Skeletal muscle tissue (tissue), 3 donors: ENCODE measurements at regions not wholly inside any gene's neighbourhood (a gene's known extent, or its start where the extent isn't known, plus 50 kb on each side); places are given as distances from the start of the nearest gene placed in this dataset.
"Not testable (repeated sequence)": the region's sequence is repeated elsewhere in the genome, so short reads cannot be mapped to it uniquely, and the experiment has no call there.

Experiments used
- H3K27ac ChIP-seq: one replicate; pipeline ENCODE4 v1.7.0; 2013; ENCODE audit warnings: mild to moderate bottlenecking, low read depth, low read length, inconsistent platforms
- H3K27me3 ChIP-seq, 3 donors: one replicate each; pipeline ENCODE4 v1.7.0; 2013; ENCODE audit warnings: low read length in 3 of 3; ENCODE audit not compliant: control insufficient read depth in 3 of 3, insufficient read depth in 3 of 3
- H3K36me3 ChIP-seq, 3 donors: one replicate each; pipeline ENCODE4 v1.7.0; 2013; ENCODE audit warnings: low read length in 3 of 3; ENCODE audit not compliant: control insufficient read depth in 3 of 3, insufficient read depth in 3 of 3
- H3K4me1 ChIP-seq, 3 donors: one replicate each; pipeline ENCODE4 v1.7.0; 2013; ENCODE audit warnings: low read length in 3 of 3, mild to moderate bottlenecking in 3 of 3; ENCODE audit not compliant: control insufficient read depth in 3 of 3, insufficient read depth in 3 of 3
- H3K4me3 ChIP-seq, 3 donors: one replicate each; pipeline ENCODE4 v1.7.0; 2013; ENCODE audit warnings: low read length in 3 of 3
- H3K9ac ChIP-seq, 3 donors: one replicate each; pipeline ENCODE4 v1.7.0; 2013; ENCODE audit warnings: low read length in 3 of 3, mild to moderate bottlenecking in 3 of 3, moderate library complexity in 2 of 3, low read depth in 1 of 3
- H3K9me3 ChIP-seq, 3 donors: one replicate each; pipeline ENCODE4 v1.7.0; 2013; ENCODE audit warnings: low read length in 3 of 3; ENCODE audit not compliant: control insufficient read depth in 3 of 3
- donor health status: Osteomylitis.

- H3K27ac ChIP-seq, result no peak overlapping the region
- no peaks in the 10 kb centered on the region for H3K4me1 ChIP-seq
- H3K4me3 ChIP-seq, result no peak overlapping the region
- H3K9me3 ChIP-seq, result no peaks in the 10 kb centered on the region
- H3K36me3 ChIP-seq, result no peaks in the 10 kb centered on the region
- H3K27me3 ChIP-seq, result no peaks in the 10 kb centered on the region
- no peak overlapping the region for H3K9ac ChIP-seq
Observed at GRCh38 chr3:5874931-5875341, 687.4 kb downstream of the EDEM1 start.

DNA sequence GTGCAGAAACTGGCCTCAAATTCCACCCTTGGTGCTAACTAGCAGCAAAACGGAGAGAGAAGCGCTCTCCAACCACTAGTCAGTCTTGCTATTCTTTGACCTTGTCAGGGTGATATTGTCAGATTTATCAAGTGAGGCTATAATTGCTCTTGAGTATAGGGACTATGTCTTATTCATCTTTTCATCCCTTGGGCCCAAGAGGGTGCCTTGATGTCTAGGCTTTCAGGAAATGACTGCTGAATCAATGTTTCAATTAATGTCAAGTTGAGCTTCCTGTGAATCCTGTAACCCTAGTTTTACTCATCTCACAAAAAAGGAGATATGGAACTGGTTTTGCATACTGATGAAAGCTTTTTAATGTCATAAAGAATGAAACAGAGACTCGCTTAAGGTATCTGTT, 701.3 kb downstream of the EDEM1 start:
- H3K36me3 ChIP-seq, result no peaks in the 10 kb centered on the region

GRCh38 chr3:5889374-5889773, 701.9 kb downstream of the EDEM1 start:
- Histone ChIP-seq H3K27me3 (no peaks in the 10 kb centered on the region), H3K4me3 (no peak overlapping the region), H3K36me3 (no peaks in the 10 kb centered on the region), H3K9ac (no peak overlapping the region), H3K9me3 (no peaks in the 10 kb centered on the region), H3K27ac (no peak overlapping the region), H3K4me1 (no peaks in the 10 kb centered on the region)

More for the DNA sequence above, 701.3 kb downstream of the EDEM1 start:
- Histone ChIP-seq H3K9ac (no peak overlapping the region), H3K4me1 (no peaks in the 10 kb centered on the region), H3K27ac (no peak overlapping the region), H3K4me3 (no peak overlapping the region), H3K27me3 (no peaks in the 10 kb centered on the region), H3K9me3 (no peaks in the 10 kb centered on the region)

GRCh38 chr3:5891711-5892110, 704.2 kb downstream of the EDEM1 start:
- Histone ChIP-seq H3K4me1 (no peaks in the 10 kb centered on the region), H3K9ac (no peak overlapping the region), H3K9me3 (no peaks in the 10 kb centered on the region), H3K36me3 (no peaks in the 10 kb centered on the region), H3K4me3 (no peak overlapping the region), H3K27ac (no peak overlapping the region), H3K27me3 (no peaks in the 10 kb centered on the region)

GRCh38 chr3:5898106-5898505, 710.6 kb downstream of the EDEM1 start:
- no peaks in the 10 kb centered on the region for H3K4me1 ChIP-seq
- no peak overlapping the region for H3K9ac ChIP-seq
- no peak overlapping the region for H3K4me3 ChIP-seq
- H3K9me3 ChIP-seq, result no peaks in the 10 kb centered on the region
- H3K36me3 ChIP-seq, result no peaks in the 10 kb centered on the region
- H3K27ac ChIP-seq, result no peak overlapping the region
- H3K27me3 ChIP-seq, result no peaks in the 10 kb centered on the region

DNA sequence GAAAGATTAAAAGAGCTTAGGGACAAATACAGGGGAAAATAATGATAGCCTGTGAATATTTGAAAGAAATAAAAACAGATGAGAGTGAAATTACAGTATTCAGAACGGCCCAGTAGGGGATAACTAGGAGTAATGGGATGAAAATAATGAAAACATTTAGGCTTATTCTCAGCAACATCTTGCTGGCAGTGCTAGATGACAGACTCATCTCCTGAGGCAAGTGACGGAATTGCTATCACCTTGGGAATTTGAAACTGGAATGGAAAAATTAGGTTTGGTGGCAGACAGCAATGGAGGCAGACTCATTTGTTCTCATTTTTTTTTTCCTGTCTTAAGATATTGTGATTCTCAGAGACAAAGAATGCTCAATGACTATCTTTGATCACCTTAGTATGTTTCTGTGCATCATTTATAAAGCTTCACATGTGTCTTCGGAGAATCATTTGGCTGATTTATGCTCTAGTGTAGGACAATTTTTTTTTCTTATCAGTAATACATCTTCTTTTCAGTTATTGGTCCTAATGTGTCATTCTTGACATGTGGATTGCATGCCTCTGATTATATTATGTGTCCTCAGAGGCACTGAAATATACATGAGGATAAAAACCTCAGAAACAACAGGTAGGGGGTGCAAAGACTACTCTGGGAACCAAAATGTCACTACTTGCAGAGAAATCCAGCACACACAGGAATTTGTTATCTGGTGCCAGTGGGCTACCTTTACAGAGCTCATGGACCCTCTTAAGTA, 711.7 kb downstream of the EDEM1 start:
- Histone ChIP-seq H3K36me3 (no peaks in the 10 kb centered on the region), H3K27ac (no peak overlapping the region), H3K9ac (no peak overlapping the region), H3K9me3 (peaks cover 0 to 1% (median 0%) of the 10 kb centered on the region in 3 donors), H3K4me3 (no peak overlapping the region), H3K4me1 (no peaks in the 10 kb centered on the region), H3K27me3 (no peaks in the 10 kb centered on the region)

GRCh38 chr3:5917932-5918331, 730.4 kb downstream of the EDEM1 start:
- no peak overlapping the region for H3K27ac ChIP-seq
- no peak overlapping the region for H3K4me3 ChIP-seq
- no peaks in the 10 kb centered on the region for H3K27me3 ChIP-seq
- no peaks in the 10 kb centered on the region for H3K36me3 ChIP-seq
- no peaks in the 10 kb centered on the region for H3K4me1 ChIP-seq
- H3K9ac ChIP-seq, result no peak overlapping the region
- H3K9me3 ChIP-seq, result no peaks in the 10 kb centered on the region

DNA sequence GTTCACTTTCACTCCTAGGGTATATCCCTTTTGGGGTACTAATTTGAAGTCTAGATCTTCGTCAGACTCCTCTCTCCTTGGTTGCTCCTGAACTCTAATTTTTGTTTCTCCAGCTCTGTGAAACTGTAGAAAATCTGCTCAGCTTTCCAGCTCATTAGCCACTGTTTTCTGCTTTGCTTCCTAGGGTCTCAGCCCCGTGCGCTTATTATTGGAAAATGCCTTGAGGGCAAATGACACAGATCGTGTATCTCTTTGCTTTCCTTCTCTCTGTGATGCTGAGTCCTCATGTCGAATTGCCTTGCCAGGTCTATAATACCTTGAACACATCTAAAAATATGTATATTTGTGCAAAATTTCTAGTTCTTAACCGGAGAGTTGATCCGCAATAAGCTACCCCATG, 731.1 kb downstream of the EDEM1 start:
- Histone ChIP-seq H3K9ac (no peak overlapping the region), H3K27ac (no peak overlapping the region), H3K36me3 (no peaks in the 10 kb centered on the region), H3K27me3 (no peaks in the 10 kb centered on the region), H3K4me1 (no peaks in the 10 kb centered on the region), H3K9me3 (no peaks in the 10 kb centered on the region), H3K4me3 (no peak overlapping the region)

DNA sequence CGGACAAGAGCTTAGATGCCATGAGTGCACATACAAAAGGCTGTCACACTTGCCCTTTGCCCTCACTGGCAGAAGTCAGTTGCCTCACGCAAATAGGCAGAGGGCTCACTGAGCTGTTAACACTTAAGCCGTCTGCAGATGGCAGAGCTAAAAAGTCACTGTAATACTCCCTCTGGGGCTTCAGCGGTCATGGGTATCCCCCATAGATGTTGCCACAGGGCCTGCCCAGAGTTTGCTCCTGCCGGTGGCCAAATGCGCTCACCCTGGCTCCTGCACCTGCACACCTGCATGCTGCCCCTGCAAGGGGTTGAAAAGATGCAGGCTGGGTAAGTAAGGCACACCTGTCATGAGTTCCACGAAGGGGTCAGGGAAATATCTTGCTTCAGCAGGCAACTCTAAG, 741.5 kb downstream of the EDEM1 start:
- Histone ChIP-seq H3K4me1 (no peaks in the 10 kb centered on the region), H3K27me3 (no peaks in the 10 kb centered on the region), H3K36me3 (no peaks in the 10 kb centered on the region), H3K4me3 (no peak overlapping the region), H3K27ac (no peak overlapping the region), H3K9ac (no peak overlapping the region), H3K9me3 (peaks cover 0 to 3% (median 0%) of the 10 kb centered on the region in 3 donors)

- H3K27me3 ChIP-seq, H3K4me3 ChIP-seq, H3K4me1 ChIP-seq, H3K27ac ChIP-seq, H3K9ac ChIP-seq, H3K9me3 ChIP-seq, H3K36me3 ChIP-seq: not testable (repeated sequence)
Observed at GRCh38 chr3:5944061-5944460, 756.6 kb downstream of the EDEM1 start.
